GM12864 (cell line): ENCODE measurements at regions not wholly inside any gene's neighbourhood (a gene's known extent, or its start where the extent isn't known, plus 50 kb on each side); places are given as distances from the start of the nearest gene placed in this dataset.

Source experiments
- DNase-seq: peaks from one replicate; pipeline ENCODE4 v3.0.0-alpha.2; 2011; ENCODE audit warnings: low read depth
- H3K4me3 ChIP-seq: 2 replicates; pipeline ENCODE4 v1.5.1; 2011; ENCODE audit warnings: mild to moderate bottlenecking, low read depth, low read length, control low read depth
- CTCF ChIP-seq: IDR thresholded peaks from 2 replicates; pipeline ENCODE4 v1.5.1; 2011; ENCODE audit warnings: low read depth, mild to moderate bottlenecking, moderate library complexity, low read length, control low read depth, inconsistent platforms; ENCODE audit errors: missing control alignments

GRCh38 chr7:156472267-156472666, 168.3 kb upstream of the RNF32 start:
- DNase-seq: no peak
- H3K4me3 ChIP-seq: no peak overlapping the region
- TF ChIP-seq CTCF: no peak

- TF ChIP-seq CTCF: no peak
These were observed 169.9 kb upstream of the RNF32 start for GRCh38 chr7:156470399-156471320.

GRCh38 chr7:156466955-156467625, 173.5 kb upstream of the RNF32 start:
- no peak for TF ChIP-seq CTCF
- no peak for DNase-seq

More at GRCh38 chr7:156470399-156471320, 169.9 kb upstream of the RNF32 start:
- DNase-seq: no peak
- no peak overlapping the region for H3K4me3 ChIP-seq

GRCh38 chr7:156466272-156466671, 174.3 kb upstream of the RNF32 start:
- no peak for DNase-seq
- no peak for TF ChIP-seq CTCF
- H3K4me3 ChIP-seq: no peak overlapping the region

More at GRCh38 chr7:156466955-156467625, 173.5 kb upstream of the RNF32 start:
- H3K4me3 ChIP-seq: no peak overlapping the region

GRCh38 chr7:156465186-156465585, 175.4 kb upstream of the RNF32 start:
- no peak for TF ChIP-seq CTCF
- no peak for DNase-seq
- H3K4me3 ChIP-seq: no peak overlapping the region

- no peak for TF ChIP-seq CTCF
- no peak for DNase-seq
- no peak overlapping the region for H3K4me3 ChIP-seq
These were observed 176.2 kb upstream of the RNF32 start for GRCh38 chr7:156464339-156464738.

GRCh38 chr7:156463280-156463679, 177.3 kb upstream of the RNF32 start:
- H3K4me3 ChIP-seq: no peak overlapping the region
- no peak for TF ChIP-seq CTCF
- DNase-seq: no peak
